Stomach (tissue), 4 donors: ENCODE measurements at regions not wholly inside any gene's neighbourhood (a gene's known extent, or its start where the extent isn't known, plus 50 kb on each side); places are given as distances from the start of the nearest gene placed in this dataset.

Source experiments
- CTCF ChIP-seq, 7 experiments: fragments of 450-650 bp in 4 of 7; fragments of 200-600 bp in 3 of 7; sonication (generic) in 3 of 7; IDR thresholded peaks; one replicate each; pipeline ENCODE4 v1.5.1; 2016 to 2019; ENCODE audit warnings: antibody characterized with exemption in 7 of 7, control low read depth in 2 of 7, mild to moderate bottlenecking in 1 of 7
- EP300 ChIP-seq: sonication (generic); formaldehyde crosslinking; IDR thresholded peaks from one replicate; pipeline ENCODE4 v1.6.1; 2017; ENCODE audit warnings: antibody characterized with exemption
- POLR2A ChIP-seq, 4 donors: fragments of 450-650 bp; IDR thresholded peaks; one replicate each; pipeline ENCODE4 v1.6.1; 2016; ENCODE audit warnings: antibody characterized with exemption in 4 of 4, control low read depth in 2 of 4, mild to moderate bottlenecking in 1 of 4, moderate library complexity in 1 of 4

DNA sequence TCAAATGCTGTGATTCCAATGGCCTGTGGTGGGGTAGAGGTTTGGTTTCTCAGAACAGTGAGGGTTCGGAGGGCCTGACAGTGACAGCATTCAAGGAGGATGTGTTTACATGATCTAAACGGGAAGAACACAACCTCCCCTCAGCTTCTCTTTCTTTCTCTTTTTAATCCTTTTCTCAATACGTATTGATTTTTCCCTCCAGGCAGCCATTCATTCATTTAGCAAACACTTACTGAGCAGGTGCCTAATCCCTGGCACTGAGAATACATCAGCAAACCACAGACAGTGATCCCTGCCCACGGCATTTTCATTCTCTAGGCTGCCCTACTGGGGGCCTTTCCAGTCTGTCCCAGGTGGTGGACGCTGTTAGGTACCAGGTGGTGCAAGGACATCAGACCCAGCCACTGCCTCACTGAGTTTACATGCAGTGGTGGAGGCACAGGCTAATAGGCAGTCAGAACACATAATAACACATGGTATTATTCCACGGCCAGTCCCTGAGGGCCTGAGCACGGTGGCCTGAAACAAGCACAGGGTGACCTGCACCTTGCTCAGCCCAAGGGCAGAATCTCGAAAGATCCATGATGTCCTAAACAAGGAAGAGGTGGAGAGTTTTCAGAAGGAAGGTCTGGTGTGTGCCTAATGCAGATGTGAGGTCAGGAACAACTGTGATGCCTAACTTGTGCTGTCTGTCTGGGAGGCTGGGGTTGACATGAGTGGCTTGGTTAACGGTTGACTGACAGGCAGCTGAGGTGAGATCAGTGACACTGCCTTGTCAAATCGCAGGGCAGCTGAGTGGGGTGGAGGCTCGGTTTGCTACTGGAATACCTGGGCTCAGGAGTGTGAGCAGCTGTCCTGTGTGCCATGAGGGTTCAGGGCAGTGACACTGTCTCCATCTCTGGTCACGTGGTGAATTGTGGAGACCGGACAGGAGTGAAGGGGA lies 785.5 kb upstream of the HS6ST1 start:
- no peak for TF ChIP-seq EP300
- no peak for TF ChIP-seq CTCF (IDR thresholded peaks at IDR 0.05)
- no peak for TF ChIP-seq POLR2A (IDR thresholded peaks at IDR 0.05)
